ENCODE measurements at regions not wholly inside any gene's neighbourhood (a gene's known extent, or its start where the extent isn't known, plus 50 kb on each side); places are given as distances from the start of the nearest gene placed in this dataset.

DNA sequence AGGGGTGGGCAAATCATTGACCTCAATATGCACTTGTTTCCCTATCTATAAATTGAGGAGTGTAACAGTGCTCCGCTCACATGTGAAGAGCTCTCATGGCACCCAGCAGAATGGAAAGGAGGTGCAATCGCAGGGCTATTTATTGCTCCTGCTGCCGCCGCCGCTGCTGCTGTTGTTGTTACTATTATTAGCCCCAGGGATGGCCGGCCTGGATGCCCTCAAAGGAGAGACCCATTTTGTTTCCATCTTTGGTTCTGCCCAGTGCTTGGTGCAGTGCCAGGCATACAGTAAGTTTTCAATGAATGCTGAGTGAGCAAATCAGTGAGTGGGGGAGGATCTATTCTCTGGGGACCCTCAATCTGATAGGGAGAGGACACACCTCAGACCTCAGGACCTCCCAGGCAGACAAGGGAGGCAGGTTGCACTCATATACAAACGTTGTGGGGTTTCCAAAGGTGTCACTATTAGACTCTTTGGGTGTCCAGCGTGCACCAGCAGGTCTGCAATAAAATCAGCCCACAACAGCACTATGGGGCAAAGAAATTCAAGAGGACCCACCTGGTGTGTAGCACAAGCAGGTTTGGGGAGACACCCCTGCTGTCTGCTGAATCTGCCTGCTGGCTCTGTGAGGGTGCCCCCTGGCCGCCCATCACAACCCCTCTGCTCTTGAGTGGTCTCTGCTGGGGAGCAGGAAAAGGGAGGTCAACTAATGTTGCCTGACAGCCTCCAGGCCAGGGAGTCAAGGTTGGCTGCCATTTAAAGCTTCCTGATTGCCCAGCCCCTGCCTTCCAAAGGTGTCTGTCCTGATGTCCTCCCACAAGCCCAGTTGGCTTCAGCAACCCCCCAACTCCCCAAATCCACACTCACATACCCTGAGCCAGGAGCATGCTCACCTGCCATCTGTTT is 136.3 kb downstream of the ACTL8 start:
- BruUV-seq (replicated peaks): no TSS peak
- ChIA-PET CTCF (no interaction called here), POLR2A (no interaction called here)

More for the DNA sequence above, 136.3 kb downstream of the ACTL8 start:
- H3K4me3 ChIP-seq (replicated peaks in 1 of 2; ENCODE audit: low read depth in 1 of 2, low read length in 2 of 2): no peak overlapping the region
- H3K36me3 ChIP-seq (ENCODE audit: control insufficient read depth in 1 of 2, insufficient read depth in 2 of 2, low read length in 2 of 2): no peaks in the 10 kb centered on the region
- no peak overlapping the region for H2AFZ ChIP-seq (ENCODE audit: low read depth, low read length, poor library complexity, severe bottlenecking)
- no peaks in the 10 kb centered on the region for H4K20me1 ChIP-seq (ENCODE audit: insufficient read depth)
- no peak for TF ChIP-seq EZH2phosphoT487 (IDR thresholded peaks at IDR 0.05; ENCODE audit: borderline replicate concordance)
- TF ChIP-seq EGR1 (IDR thresholded peaks at IDR 0.05; ENCODE audit: low read depth): no peak
- TF ChIP-seq, protein P1, sequence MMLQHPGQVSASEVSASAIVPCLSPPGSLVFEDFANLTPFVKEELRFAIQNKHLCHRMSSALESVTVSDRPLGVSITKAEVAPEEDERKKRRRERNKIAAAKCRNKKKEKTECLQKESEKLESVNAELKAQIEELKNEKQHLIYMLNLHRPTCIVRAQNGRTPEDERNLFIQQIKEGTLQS (IDR thresholded peaks at IDR 0.05): no peak
- TF ChIP-seq RAD21 (IDR thresholded peaks at IDR 0.05; ENCODE audit: low read depth): no peak
- TF ChIP-seq SP1 (IDR thresholded peaks at IDR 0.05; ENCODE audit: low read depth): no peak
- TF ChIP-seq, protein P2, sequence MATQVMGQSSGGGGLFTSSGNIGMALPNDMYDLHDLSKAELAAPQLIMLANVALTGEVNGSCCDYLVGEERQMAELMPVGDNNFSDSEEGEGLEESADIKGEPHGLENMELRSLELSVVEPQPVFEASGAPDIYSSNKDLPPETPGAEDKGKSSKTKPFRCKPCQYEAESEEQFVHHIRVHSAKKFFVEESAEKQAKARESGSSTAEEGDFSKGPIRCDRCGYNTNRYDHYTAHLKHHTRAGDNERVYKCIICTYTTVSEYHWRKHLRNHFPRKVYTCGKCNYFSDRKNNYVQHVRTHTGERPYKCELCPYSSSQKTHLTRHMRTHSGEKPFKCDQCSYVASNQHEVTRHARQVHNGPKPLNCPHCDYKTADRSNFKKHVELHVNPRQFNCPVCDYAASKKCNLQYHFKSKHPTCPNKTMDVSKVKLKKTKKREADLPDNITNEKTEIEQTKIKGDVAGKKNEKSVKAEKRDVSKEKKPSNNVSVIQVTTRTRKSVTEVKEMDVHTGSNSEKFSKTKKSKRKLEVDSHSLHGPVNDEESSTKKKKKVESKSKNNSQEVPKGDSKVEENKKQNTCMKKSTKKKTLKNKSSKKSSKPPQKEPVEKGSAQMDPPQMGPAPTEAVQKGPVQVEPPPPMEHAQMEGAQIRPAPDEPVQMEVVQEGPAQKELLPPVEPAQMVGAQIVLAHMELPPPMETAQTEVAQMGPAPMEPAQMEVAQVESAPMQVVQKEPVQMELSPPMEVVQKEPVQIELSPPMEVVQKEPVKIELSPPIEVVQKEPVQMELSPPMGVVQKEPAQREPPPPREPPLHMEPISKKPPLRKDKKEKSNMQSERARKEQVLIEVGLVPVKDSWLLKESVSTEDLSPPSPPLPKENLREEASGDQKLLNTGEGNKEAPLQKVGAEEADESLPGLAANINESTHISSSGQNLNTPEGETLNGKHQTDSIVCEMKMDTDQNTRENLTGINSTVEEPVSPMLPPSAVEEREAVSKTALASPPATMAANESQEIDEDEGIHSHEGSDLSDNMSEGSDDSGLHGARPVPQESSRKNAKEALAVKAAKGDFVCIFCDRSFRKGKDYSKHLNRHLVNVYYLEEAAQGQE (IDR thresholded peaks at IDR 0.05; ENCODE audit: low read depth): no peak
- TF ChIP-seq POLR2A (IDR thresholded peaks at IDR 0.05; ENCODE audit: borderline replicate concordance, extremely low read depth, insufficient read depth, insufficient read length): no peak
- no peak for TF ChIP-seq POLR2AphosphoS5 (IDR thresholded peaks at IDR 0.05; ENCODE audit: low read depth, low read length)
- no peak for TF ChIP-seq ZFX (IDR thresholded peaks at IDR 0.05)
- no peak for TF ChIP-seq YY1 (IDR thresholded peaks at IDR 0.05; ENCODE audit: extremely low read depth, insufficient replicate concordance, low read depth, low read length)
- TF ChIP-seq SIN3A (IDR thresholded peaks at IDR 0.05; ENCODE audit: low read depth): no peak
- TF ChIP-seq SRF (IDR thresholded peaks at IDR 0.05; ENCODE audit: low read depth): no peak
- no peak for TF ChIP-seq ELF1 (IDR thresholded peaks at IDR 0.05; ENCODE audit: borderline replicate concordance, low read depth)
- TF ChIP-seq ZNF274 (IDR thresholded peaks at IDR 0.05; ENCODE audit: low read depth, low read length): no peak
- no peak for TF ChIP-seq TCF7L2 (IDR thresholded peaks at IDR 0.05; ENCODE audit: borderline replicate concordance, extremely low read depth, insufficient read depth, insufficient read length)
- no peak for TF ChIP-seq FOSL1 (IDR thresholded peaks at IDR 0.05; ENCODE audit: low read depth)
- intact Hi-C loops (cut with micrococcal nuclease): no loop called here
- H3K27me3 ChIP-seq (ENCODE audit: insufficient read depth, low read length): peaks cover 38% of the 10 kb centered on the region
- no peak for DNase-seq (ENCODE audit: low read depth, low spot score)
- H3K9ac ChIP-seq (ENCODE audit: low read length): no peak overlapping the region
- no peaks in the 10 kb centered on the region for H3K4me1 ChIP-seq (ENCODE audit: control insufficient read depth in 1 of 2, insufficient read depth in 2 of 2, low read length in 2 of 2)
- no peak for ATAC-seq
- H3K9me3 ChIP-seq (ENCODE audit: control insufficient read depth in 1 of 2, insufficient read depth in 1 of 2, low read depth in 1 of 2, low read length in 2 of 2): no peaks in the 10 kb centered on the region
- no peak overlapping the region for H3K27ac ChIP-seq (ENCODE audit: low read depth, low read length)
- H3K9me2 ChIP-seq (ENCODE audit: insufficient read depth): no peaks in the 10 kb centered on the region
- RAD21 ChIA-PET (ENCODE audit: low non-redundant PET in 1 of 2, low total read pairs in 2 of 2, uncharacterized antibody in 2 of 2, unreplicated experiment in 2 of 2): no interaction called here
- no peaks in the 10 kb centered on the region for H3K79me2 ChIP-seq (ENCODE audit: insufficient read depth, low read length)
- no peak overlapping the region for H3K4me2 ChIP-seq (ENCODE audit: low read length)

Measured in HCT116 (cell line).